HUES6 (cell line): ENCODE measurements at regions not wholly inside any gene's neighbourhood (a gene's known extent, or its start where the extent isn't known, plus 50 kb on each side); places are given as distances from the start of the nearest gene placed in this dataset.
"Not testable (repeated sequence)": the region's sequence is repeated elsewhere in the genome, so short reads cannot be mapped to it uniquely, and the experiment has no call there.

Source experiments
- H3K27ac ChIP-seq: 2 replicates; pipeline ENCODE4 v1.7.0; 2013; ENCODE audit warnings: low read depth, mild to moderate bottlenecking, low read length, inconsistent platforms
- H3K27me3 ChIP-seq: 2 replicates; pipeline ENCODE4 v1.6.1; 2013; ENCODE audit warnings: low read length; ENCODE audit not compliant: control insufficient read depth, insufficient read depth
- H3K36me3 ChIP-seq: 2 replicates; pipeline ENCODE4 v1.6.1; 2013; ENCODE audit warnings: low read length; ENCODE audit not compliant: control insufficient read depth, insufficient read depth
- H3K4me1 ChIP-seq: 2 replicates; pipeline ENCODE4 v1.6.1; 2013; ENCODE audit warnings: low read length; ENCODE audit not compliant: control insufficient read depth, insufficient read depth
- H3K4me3 ChIP-seq: 2 replicates; pipeline ENCODE4 v1.5.1; 2013; ENCODE audit warnings: low read depth, low read length
- H3K9ac ChIP-seq: one replicate; pipeline ENCODE4 v1.6.1; 2013; ENCODE audit warnings: mild to moderate bottlenecking, low read length
- H3K9me3 ChIP-seq: 2 replicates; pipeline ENCODE4 v1.6.1; 2013; ENCODE audit warnings: low read depth, low read length; ENCODE audit not compliant: control insufficient read depth, insufficient read depth

- H3K27me3 ChIP-seq: no peaks in the 10 kb centered on the region; the same call in 1 of the 2 replicates
- no peak overlapping the region for H3K27ac ChIP-seq
- H3K9ac ChIP-seq: no peak overlapping the region
- peaks cover 58% of the 10 kb centered on the region; the same call in 1 of the 2 replicates for H3K9me3 ChIP-seq
- no peaks in the 10 kb centered on the region for H3K4me1 ChIP-seq
- no peaks in the 10 kb centered on the region for H3K36me3 ChIP-seq
- H3K4me3 ChIP-seq: no peak overlapping the region
Observed at GRCh38 chr17:22514767-22515320, 822.5 kb downstream of the KCNJ18 start.

GRCh38 chr17:22515599-22515998 lies 823.3 kb downstream of the KCNJ18 start:
- Histone ChIP-seq H3K27ac (no peak overlapping the region), H3K4me1 (no peaks in the 10 kb centered on the region), H3K36me3 (no peaks in the 10 kb centered on the region), H3K9me3 (peaks cover 52% of the 10 kb centered on the region; the same call in 1 of the 2 replicates), H3K4me3 (no peak overlapping the region), H3K27me3 (no peaks in the 10 kb centered on the region; the same call in 1 of the 2 replicates), H3K9ac (no peak overlapping the region)

- Histone ChIP-seq H3K4me1 (no peaks in the 10 kb centered on the region), H3K27ac (no peak overlapping the region), H3K9ac (no peak overlapping the region), H3K27me3 (no peaks in the 10 kb centered on the region; the same call in 1 of the 2 replicates), H3K36me3 (no peaks in the 10 kb centered on the region), H3K9me3 (peaks cover 40% of the 10 kb centered on the region; the same call in 1 of the 2 replicates), H3K4me3 (no peak overlapping the region)
Observed at GRCh38 chr17:22516861-22517636, 824.7 kb downstream of the KCNJ18 start.

- H3K4me1 ChIP-seq: no peaks in the 10 kb centered on the region
- H3K27me3 ChIP-seq: no peaks in the 10 kb centered on the region; the same call in 1 of the 2 replicates
- H3K4me3 ChIP-seq: no peak overlapping the region
- no peak overlapping the region for H3K27ac ChIP-seq
- H3K9me3 ChIP-seq: peaks cover 33% of the 10 kb centered on the region; the same call in 1 of the 2 replicates
- no peak overlapping the region for H3K9ac ChIP-seq
- H3K36me3 ChIP-seq: no peaks in the 10 kb centered on the region
Observed at GRCh38 chr17:22517716-22518115, 825.4 kb downstream of the KCNJ18 start.

GRCh38 chr17:22518185-22518584 lies 825.9 kb downstream of the KCNJ18 start:
- Histone ChIP-seq H3K27ac (no peak overlapping the region), H3K36me3 (no peaks in the 10 kb centered on the region), H3K27me3 (no peaks in the 10 kb centered on the region; the same call in 1 of the 2 replicates), H3K4me1 (no peaks in the 10 kb centered on the region), H3K9me3 (peaks cover 30% of the 10 kb centered on the region; the same call in 1 of the 2 replicates), H3K9ac (no peak overlapping the region), H3K4me3 (no peak overlapping the region)

GRCh38 chr17:22548873-22549272 lies 856.5 kb downstream of the KCNJ18 start:
- H3K9me3 ChIP-seq, H3K4me3 ChIP-seq, H3K36me3 ChIP-seq, H3K27ac ChIP-seq, H3K9ac ChIP-seq, H3K27me3 ChIP-seq, H3K4me1 ChIP-seq: not testable (repeated sequence)

GRCh38 chr17:22551695-22552415 lies 859.5 kb downstream of the KCNJ18 start:
- H3K36me3 ChIP-seq, H3K9ac ChIP-seq, H3K4me1 ChIP-seq, H3K27ac ChIP-seq, H3K4me3 ChIP-seq, H3K9me3 ChIP-seq, H3K27me3 ChIP-seq: not testable (repeated sequence)

GRCh38 chr17:22569459-22570143 lies 877.3 kb downstream of the KCNJ18 start:
- Histone ChIP-seq H3K4me1 (no peaks in the 10 kb centered on the region), H3K27me3 (peaks cover 5% of the 10 kb centered on the region; the same call in 1 of the 2 replicates)

GRCh38 chr17:22570144-22570845 lies 878.0 kb downstream of the KCNJ18 start:
- no peaks in the 10 kb centered on the region for H3K4me1 ChIP-seq
- no peak overlapping the region for H3K9ac ChIP-seq
- H3K27me3 ChIP-seq: peaks cover 5% of the 10 kb centered on the region; the same call in 1 of the 2 replicates
- peaks cover 40% of the 10 kb centered on the region; the same call in 1 of the 2 replicates for H3K9me3 ChIP-seq
- no peak overlapping the region for H3K27ac ChIP-seq
- no peaks in the 10 kb centered on the region for H3K36me3 ChIP-seq
- no peak overlapping the region for H3K4me3 ChIP-seq

More at GRCh38 chr17:22569459-22570143, 877.3 kb downstream of the KCNJ18 start:
- H3K9ac ChIP-seq: no peak overlapping the region
- H3K9me3 ChIP-seq: peaks cover 40% of the 10 kb centered on the region; the same call in 1 of the 2 replicates
- H3K4me3 ChIP-seq: no peak overlapping the region
- H3K27ac ChIP-seq: no peak overlapping the region
- no peaks in the 10 kb centered on the region for H3K36me3 ChIP-seq

GRCh38 chr17:22599322-22599721 lies 907.0 kb downstream of the KCNJ18 start:
- Histone ChIP-seq H3K27ac (no peak overlapping the region), H3K9ac (no peak overlapping the region), H3K9me3 (peaks cover 11% of the 10 kb centered on the region; the same call in 1 of the 2 replicates), H3K4me1 (no peaks in the 10 kb centered on the region), H3K36me3 (no peaks in the 10 kb centered on the region), H3K27me3 (no peaks in the 10 kb centered on the region), H3K4me3 (no peak overlapping the region)
